ENCODE measurements at regions not wholly inside any gene's neighbourhood (a gene's known extent, or its start where the extent isn't known, plus 50 kb on each side); places are given as distances from the start of the nearest gene placed in this dataset.

DNA sequence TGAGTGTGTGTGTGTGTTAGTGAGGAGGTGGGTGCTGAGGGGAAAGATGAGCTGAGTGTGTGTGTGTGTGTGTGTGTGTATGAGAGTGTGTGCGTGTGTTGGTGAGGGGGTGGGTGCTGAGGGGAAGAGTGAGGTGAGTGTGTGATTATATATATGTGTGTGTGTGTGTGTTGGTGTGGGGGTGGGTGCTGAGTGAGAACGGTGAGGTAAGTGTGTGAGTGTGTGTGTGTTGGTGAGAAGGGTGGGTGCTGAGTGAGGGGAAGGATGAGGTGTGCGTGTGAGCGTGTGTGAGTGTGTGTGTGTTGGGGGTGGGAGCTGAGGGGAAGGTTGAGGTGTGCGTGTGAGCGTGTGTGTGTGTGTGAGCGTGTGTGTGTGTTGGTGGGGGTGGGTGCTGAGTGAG, 322.0 kb upstream of the NT5C1B start:
- H3K27ac ChIP-seq (ENCODE audit: low read length): no peak overlapping the region
- ATAC-seq (ENCODE audit: insufficient read depth, low read depth): no peak

DNA sequence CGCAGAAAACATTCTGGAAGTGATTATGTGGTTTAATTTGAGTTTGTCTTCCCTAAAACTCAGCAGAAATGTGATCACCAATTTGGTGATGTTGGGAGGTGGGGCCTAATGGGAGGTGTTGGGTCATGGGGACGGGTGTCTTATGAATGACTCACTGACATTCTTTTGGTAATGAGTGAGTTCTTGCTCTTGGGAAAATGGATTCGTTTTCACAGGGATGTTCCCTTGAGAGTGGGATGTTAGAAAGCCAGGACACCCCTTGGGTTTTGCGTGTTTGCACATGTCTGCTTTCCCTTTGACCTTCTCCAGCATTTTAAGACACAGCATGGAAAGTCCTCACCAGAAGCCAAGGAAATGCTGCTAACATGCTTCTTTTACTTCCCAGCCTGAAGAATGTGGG, 321.5 kb upstream of the NT5C1B start:
- H4K20me1 ChIP-seq (ENCODE audit: insufficient read depth, low read length): no peaks in the 10 kb centered on the region
- H3K9me3 ChIP-seq (ENCODE audit: insufficient read depth, low read length, severe bottlenecking): no peaks in the 10 kb centered on the region
- DNase-seq (no peak), ATAC-seq (ENCODE audit: insufficient read depth, low read depth) (no peak)
- no peak overlapping the region for H3K4me3 ChIP-seq (ENCODE audit: low read depth in 1 of 2, low read length in 2 of 2)
- H3K4me2 ChIP-seq (ENCODE audit: insufficient read depth, low read length): no peak overlapping the region
- TF ChIP-seq, protein P1, sequence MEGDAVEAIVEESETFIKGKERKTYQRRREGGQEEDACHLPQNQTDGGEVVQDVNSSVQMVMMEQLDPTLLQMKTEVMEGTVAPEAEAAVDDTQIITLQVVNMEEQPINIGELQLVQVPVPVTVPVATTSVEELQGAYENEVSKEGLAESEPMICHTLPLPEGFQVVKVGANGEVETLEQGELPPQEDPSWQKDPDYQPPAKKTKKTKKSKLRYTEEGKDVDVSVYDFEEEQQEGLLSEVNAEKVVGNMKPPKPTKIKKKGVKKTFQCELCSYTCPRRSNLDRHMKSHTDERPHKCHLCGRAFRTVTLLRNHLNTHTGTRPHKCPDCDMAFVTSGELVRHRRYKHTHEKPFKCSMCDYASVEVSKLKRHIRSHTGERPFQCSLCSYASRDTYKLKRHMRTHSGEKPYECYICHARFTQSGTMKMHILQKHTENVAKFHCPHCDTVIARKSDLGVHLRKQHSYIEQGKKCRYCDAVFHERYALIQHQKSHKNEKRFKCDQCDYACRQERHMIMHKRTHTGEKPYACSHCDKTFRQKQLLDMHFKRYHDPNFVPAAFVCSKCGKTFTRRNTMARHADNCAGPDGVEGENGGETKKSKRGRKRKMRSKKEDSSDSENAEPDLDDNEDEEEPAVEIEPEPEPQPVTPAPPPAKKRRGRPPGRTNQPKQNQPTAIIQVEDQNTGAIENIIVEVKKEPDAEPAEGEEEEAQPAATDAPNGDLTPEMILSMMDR (IDR thresholded peaks at IDR 0.05; ENCODE audit: borderline replicate concordance, extremely low read depth, low read length, poor library complexity, severe bottlenecking): no peak
- TF ChIP-seq EZH2 (IDR thresholded peaks at IDR 0.05; ENCODE audit: borderline replicate concordance, low read depth, low read length, severe bottlenecking): no peak
- no peaks in the 10 kb centered on the region for H3K36me3 ChIP-seq (ENCODE audit: insufficient read depth, low read length)
- no peaks in the 10 kb centered on the region for H3K27me3 ChIP-seq (ENCODE audit: insufficient read depth, low read length, poor library complexity)
- no peaks in the 10 kb centered on the region for H3K79me2 ChIP-seq (ENCODE audit: insufficient read depth, low read length)
- no peaks in the 10 kb centered on the region for H3K4me1 ChIP-seq (ENCODE audit: insufficient read depth, low read length)
- H3K27ac ChIP-seq (ENCODE audit: low read length): no peak overlapping the region
- no peak overlapping the region for H3K9ac ChIP-seq (ENCODE audit: low read depth, low read length)
- H2AFZ ChIP-seq (ENCODE audit: low read depth, low read length): no peak overlapping the region

More for the DNA sequence above, 322.0 kb upstream of the NT5C1B start:
- Histone ChIP-seq H4K20me1 (ENCODE audit: insufficient read depth, low read length) (no peaks in the 10 kb centered on the region), H3K79me2 (ENCODE audit: insufficient read depth, low read length) (no peaks in the 10 kb centered on the region), H3K27me3 (ENCODE audit: insufficient read depth, low read length, poor library complexity) (no peaks in the 10 kb centered on the region), H3K4me2 (ENCODE audit: insufficient read depth, low read length) (no peak overlapping the region), H3K9me3 (ENCODE audit: insufficient read depth, low read length, severe bottlenecking) (no peaks in the 10 kb centered on the region), H3K4me3 (ENCODE audit: low read depth in 1 of 2, low read length in 2 of 2) (no peak overlapping the region), H3K9ac (ENCODE audit: low read depth, low read length) (no peak overlapping the region), H3K36me3 (ENCODE audit: insufficient read depth, low read length) (no peaks in the 10 kb centered on the region), H3K4me1 (ENCODE audit: insufficient read depth, low read length) (no peaks in the 10 kb centered on the region), H2AFZ (ENCODE audit: low read depth, low read length) (no peak overlapping the region)
- TF ChIP-seq EZH2 (IDR thresholded peaks at IDR 0.05; ENCODE audit: borderline replicate concordance, low read depth, low read length, severe bottlenecking): no peak
- TF ChIP-seq, protein P1 (IDR thresholded peaks at IDR 0.05; ENCODE audit: borderline replicate concordance, extremely low read depth, low read length, poor library complexity, severe bottlenecking): no peak
- DNase-seq: no peak

DNA sequence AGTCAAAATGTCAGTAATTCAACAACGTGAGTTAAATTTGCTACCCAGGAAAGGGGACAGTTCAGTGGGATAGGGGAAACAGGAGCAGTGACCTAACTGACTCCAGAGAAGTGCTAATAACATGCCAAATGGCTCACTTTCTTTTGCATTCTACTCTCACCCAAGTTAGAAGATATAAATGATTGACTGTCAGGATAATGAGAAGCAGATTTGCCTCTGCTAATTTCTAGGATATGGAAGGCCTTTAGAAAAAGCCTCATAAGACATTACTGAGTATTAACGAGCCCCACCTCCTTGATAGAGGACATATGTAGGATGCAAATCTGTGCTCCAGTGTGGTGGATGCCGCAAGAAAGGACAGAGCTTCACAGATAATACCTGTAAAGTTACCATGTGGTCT, 318.6 kb upstream of the NT5C1B start:
- Histone ChIP-seq H2AFZ (ENCODE audit: low read depth, low read length) (no peak overlapping the region), H3K9me3 (ENCODE audit: insufficient read depth, low read length, severe bottlenecking) (no peaks in the 10 kb centered on the region), H3K79me2 (ENCODE audit: insufficient read depth, low read length) (no peaks in the 10 kb centered on the region), H3K27me3 (ENCODE audit: insufficient read depth, low read length, poor library complexity) (no peaks in the 10 kb centered on the region), H3K36me3 (ENCODE audit: insufficient read depth, low read length) (no peaks in the 10 kb centered on the region), H3K27ac (ENCODE audit: low read length) (no peak overlapping the region), H3K4me2 (ENCODE audit: insufficient read depth, low read length) (no peak overlapping the region), H3K4me1 (ENCODE audit: insufficient read depth, low read length) (no peaks in the 10 kb centered on the region), H4K20me1 (ENCODE audit: insufficient read depth, low read length) (no peaks in the 10 kb centered on the region), H3K9ac (ENCODE audit: low read depth, low read length) (no peak overlapping the region), H3K4me3 (ENCODE audit: low read depth in 1 of 2, low read length in 2 of 2) (no peak overlapping the region)
- TF ChIP-seq, protein P1 (IDR thresholded peaks at IDR 0.05; ENCODE audit: borderline replicate concordance, extremely low read depth, low read length, poor library complexity, severe bottlenecking): no peak
- no peak for TF ChIP-seq EZH2 (IDR thresholded peaks at IDR 0.05; ENCODE audit: borderline replicate concordance, low read depth, low read length, severe bottlenecking)
- ATAC-seq (ENCODE audit: insufficient read depth, low read depth): no peak
- no peak for DNase-seq

DNA sequence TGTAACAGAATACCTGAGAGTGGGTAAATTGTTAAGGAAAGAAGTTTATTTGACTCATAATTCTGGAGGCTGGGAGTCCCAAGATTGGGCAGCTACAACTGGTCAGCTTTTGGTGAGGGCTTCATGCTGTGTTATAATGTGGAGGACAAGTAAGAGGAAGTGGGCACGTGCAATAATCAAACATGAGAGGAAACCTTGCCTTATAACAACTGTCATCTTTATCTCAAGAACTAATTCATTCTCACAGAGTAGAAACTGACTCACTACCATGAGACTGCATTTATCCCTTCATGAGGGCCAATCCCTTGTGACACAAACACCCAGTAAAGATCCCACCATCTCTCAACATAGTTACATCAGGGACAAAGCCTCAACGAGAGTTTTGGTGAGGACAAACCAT, 318.1 kb upstream of the NT5C1B start:
- no peak overlapping the region for H3K27ac ChIP-seq (ENCODE audit: low read length)
- H4K20me1 ChIP-seq (ENCODE audit: insufficient read depth, low read length): no peaks in the 10 kb centered on the region
- no peak overlapping the region for H3K4me2 ChIP-seq (ENCODE audit: insufficient read depth, low read length)
- H3K9ac ChIP-seq (ENCODE audit: low read depth, low read length): no peak overlapping the region
- H3K79me2 ChIP-seq (ENCODE audit: insufficient read depth, low read length): no peaks in the 10 kb centered on the region
- H3K36me3 ChIP-seq (ENCODE audit: insufficient read depth, low read length): no peaks in the 10 kb centered on the region
- TF ChIP-seq, protein P1 (IDR thresholded peaks at IDR 0.05; ENCODE audit: borderline replicate concordance, extremely low read depth, low read length, poor library complexity, severe bottlenecking): no peak
- no peak for TF ChIP-seq EZH2 (IDR thresholded peaks at IDR 0.05; ENCODE audit: borderline replicate concordance, low read depth, low read length, severe bottlenecking)
- H3K4me1 ChIP-seq (ENCODE audit: insufficient read depth, low read length): no peaks in the 10 kb centered on the region
- no peak overlapping the region for H3K4me3 ChIP-seq (ENCODE audit: low read depth in 1 of 2, low read length in 2 of 2)
- H3K27me3 ChIP-seq (ENCODE audit: insufficient read depth, low read length, poor library complexity): no peaks in the 10 kb centered on the region
- H3K9me3 ChIP-seq (ENCODE audit: insufficient read depth, low read length, severe bottlenecking): no peaks in the 10 kb centered on the region
- ATAC-seq (ENCODE audit: insufficient read depth, low read depth) (no peak), DNase-seq (no peak)
- no peak overlapping the region for H2AFZ ChIP-seq (ENCODE audit: low read depth, low read length)
